ENCODE measurements at regions not wholly inside any gene's neighbourhood (a gene's known extent, or its start where the extent isn't known, plus 50 kb on each side); places are given as distances from the start of the nearest gene placed in this dataset.

- Histone ChIP-seq H3K9ac (ENCODE audit: low read length) (no peak overlapping the region), H3K27ac (ENCODE audit: low read length in 2 of 2) (no peak overlapping the region), H3K36me3 (replicated peaks in 1 of 2; ENCODE audit: control extremely low read depth in 1 of 2, control insufficient read depth in 1 of 2, extremely low read depth in 1 of 2, insufficient read depth in 2 of 2, low read length in 1 of 2) (no peaks in the 10 kb centered on the region), H3K27me3 (replicated peaks in 1 of 4; ENCODE audit: control extremely low read depth in 1 of 4, control insufficient read depth in 3 of 4, insufficient read depth in 4 of 4, low read length in 3 of 4) (no peaks in the 10 kb centered on the region), H3K4me2 (replicated peaks; ENCODE audit: low read depth, low read length, poor library complexity, severe bottlenecking) (no peak overlapping the region), H4K20me1 (ENCODE audit: control insufficient read depth, insufficient read depth, low read length, poor library complexity, severe bottlenecking) (no peaks in the 10 kb centered on the region), H3K4me3 (ENCODE audit: control extremely low read depth in 1 of 5, extremely low read depth in 1 of 5, insufficient read depth in 1 of 5, low read depth in 2 of 5, low read length in 4 of 5) (no peak overlapping the region), H3K79me2 (ENCODE audit: control insufficient read depth, insufficient read depth, low read length) (no peaks in the 10 kb centered on the region), H3K9me3 (ENCODE audit: control extremely low read depth in 1 of 3, control insufficient read depth in 2 of 3, insufficient read depth in 1 of 3, low read length in 2 of 3) (no peaks in the 10 kb centered on the region), H3K4me1 (ENCODE audit: control insufficient read depth in 2 of 2, insufficient read depth in 2 of 2, low read length in 2 of 2) (no peaks in the 10 kb centered on the region), H2AFZ (ENCODE audit: insufficient read depth, low read depth, low read length, poor library complexity, severe bottlenecking) (no peak overlapping the region)
- no peak for DNase-seq
- intact Hi-C loops (cut with micrococcal nuclease): no loop called here
- Mint-ChIP-seq H3K4me1 (peaks cover 9% of the 10 kb centered on the region), H3K4me3 (no peak overlapping the region), H3K9me3 (ENCODE audit: insufficient read depth) (no peaks in the 10 kb centered on the region), H3K27ac (no peak overlapping the region), H3K27me3 (no peaks in the 10 kb centered on the region)
- ChIA-PET CTCF (no interaction called here), POLR2A (no interaction called here)
- WGBS (ENCODE audit: insufficient coverage): no CpG with 5 or more reads among the region's 2 CpGs
- TF ChIP-seq CTCF (IDR thresholded peaks at IDR 0.05) (no peak), EZH2 (IDR thresholded peaks at IDR 0.05; ENCODE audit: borderline replicate concordance, insufficient read depth, low read depth, low read length, poor library complexity, severe bottlenecking) (no peak)
- no peak for ATAC-seq (ENCODE audit: low read depth)
Measured at GRCh38 chr2:217468042-217468830, 534.6 kb downstream of the TNS1 start.

GRCh38 chr2:217467331-217467730 is 535.5 kb downstream of the TNS1 start:
- intact Hi-C loops (cut with micrococcal nuclease): no loop called here
- DNase-seq: no peak
- Histone ChIP-seq H3K4me1 (ENCODE audit: control insufficient read depth in 2 of 2, insufficient read depth in 2 of 2, low read length in 2 of 2) (no peaks in the 10 kb centered on the region), H3K27ac (ENCODE audit: low read length in 2 of 2) (no peak overlapping the region), H3K9me3 (ENCODE audit: control extremely low read depth in 1 of 3, control insufficient read depth in 2 of 3, insufficient read depth in 1 of 3, low read length in 2 of 3) (no peaks in the 10 kb centered on the region), H3K79me2 (ENCODE audit: control insufficient read depth, insufficient read depth, low read length) (no peaks in the 10 kb centered on the region), H2AFZ (ENCODE audit: insufficient read depth, low read depth, low read length, poor library complexity, severe bottlenecking) (no peak overlapping the region), H3K27me3 (replicated peaks in 1 of 4; ENCODE audit: control extremely low read depth in 1 of 4, control insufficient read depth in 3 of 4, insufficient read depth in 4 of 4, low read length in 3 of 4) (no peaks in the 10 kb centered on the region), H4K20me1 (ENCODE audit: control insufficient read depth, insufficient read depth, low read length, poor library complexity, severe bottlenecking) (no peaks in the 10 kb centered on the region), H3K4me2 (replicated peaks; ENCODE audit: low read depth, low read length, poor library complexity, severe bottlenecking) (no peak overlapping the region), H3K4me3 (ENCODE audit: control extremely low read depth in 1 of 5, extremely low read depth in 1 of 5, insufficient read depth in 1 of 5, low read depth in 2 of 5, low read length in 4 of 5) (no peak overlapping the region), H3K9ac (ENCODE audit: low read length) (no peak overlapping the region), H3K36me3 (replicated peaks in 1 of 2; ENCODE audit: control extremely low read depth in 1 of 2, control insufficient read depth in 1 of 2, extremely low read depth in 1 of 2, insufficient read depth in 2 of 2, low read length in 1 of 2) (no peaks in the 10 kb centered on the region)
- H3K9me3 Mint-ChIP-seq (ENCODE audit: insufficient read depth): no peaks in the 10 kb centered on the region
- TF ChIP-seq EZH2 (IDR thresholded peaks at IDR 0.05; ENCODE audit: borderline replicate concordance, insufficient read depth, low read depth, low read length, poor library complexity, severe bottlenecking) (no peak), CTCF (IDR thresholded peaks at IDR 0.05) (no peak)
- no peaks in the 10 kb centered on the region for H3K27me3 Mint-ChIP-seq
- H3K27ac Mint-ChIP-seq: no peak overlapping the region
- ATAC-seq (ENCODE audit: low read depth): no peak
- POLR2A ChIA-PET: no interaction called here
- no peak overlapping the region for H3K4me3 Mint-ChIP-seq
- WGBS (ENCODE audit: insufficient coverage): 73% methylated on average over 5 of the region's 8 CpGs
- H3K4me1 Mint-ChIP-seq: peaks cover 9% of the 10 kb centered on the region
- CTCF ChIA-PET: no interaction called here
